OCI-LY1 (cell line): ENCODE measurements at regions not wholly inside any gene's neighbourhood (a gene's known extent, or its start where the extent isn't known, plus 50 kb on each side); places are given as distances from the start of the nearest gene placed in this dataset.

Experiments used
- H2AFZ ChIP-seq: fragments of 200-600 bp; sonication (generic), shearing (Covaris generic); 2 replicates; pipeline ENCODE4 v1.6.0; 2014; ENCODE audit warnings: antibody characterized with exemption, mild to moderate bottlenecking, low read length
- H3F3A ChIP-seq: fragments of 200-600 bp; sonication (generic), shearing (Covaris generic); 2 replicates; pipeline ENCODE4 v1.6.0; 2014; ENCODE audit warnings: mild to moderate bottlenecking, antibody characterized with exemption, low read length, moderate library complexity; ENCODE audit not compliant: insufficient read depth
- H3K27ac ChIP-seq: fragments of 200-600 bp; sonication (generic); 2 replicates; pipeline ENCODE4 v1.5.1; 2014; ENCODE audit warnings: low read length, mixed run types, mild to moderate bottlenecking, low read depth; ENCODE audit not compliant: poor library complexity, severe bottlenecking
- H3K27me3 ChIP-seq: fragments of 200-600 bp; sonication (generic); 2 replicates; pipeline ENCODE4 v1.6.0; 2014; ENCODE audit warnings: antibody characterized with exemption, mild to moderate bottlenecking, low read length, moderate library complexity; ENCODE audit not compliant: insufficient read depth
- H3K36me3 ChIP-seq: fragments of 200-600 bp; sonication (generic); 2 replicates; pipeline ENCODE4 v1.6.1; 2014; ENCODE audit warnings: mild to moderate bottlenecking, antibody characterized with exemption, low read length, moderate library complexity, mixed read lengths; ENCODE audit not compliant: insufficient read depth
- H3K4me1 ChIP-seq: fragments of 200-600 bp; sonication (generic); 2 replicates; pipeline ENCODE4 v1.5.1; 2014; ENCODE audit warnings: mild to moderate bottlenecking, low read length, moderate library complexity; ENCODE audit not compliant: insufficient read depth, severe bottlenecking
- H3K4me2 ChIP-seq: fragments of 200-600 bp; sonication (generic), shearing (Covaris generic); 2 replicates; pipeline ENCODE4 v1.6.1; 2014; ENCODE audit warnings: low read length
- H3K4me3 ChIP-seq: fragments of 200-600 bp; sonication (generic); 2 replicates; pipeline ENCODE4 v1.5.1; 2014; ENCODE audit warnings: low read length, low read depth, mild to moderate bottlenecking, mixed read lengths; ENCODE audit not compliant: poor library complexity, severe bottlenecking
- H3K79me2 ChIP-seq: fragments of 200-600 bp; shearing (Covaris generic); 2 replicates; pipeline ENCODE4 v1.6.1; 2016; ENCODE audit warnings: mixed run types, low read length, mixed read lengths; ENCODE audit not compliant: insufficient read depth
- H3K9ac ChIP-seq: fragments of 200-600 bp; sonication (generic), shearing (Covaris generic); 2 replicates; pipeline ENCODE4 v1.6.1; 2014; ENCODE audit warnings: mild to moderate bottlenecking, low read length, mixed read lengths
- H3K9me2 ChIP-seq: fragments of 200-600 bp; sonication (generic), shearing (Covaris generic); 2 replicates; pipeline ENCODE4 v1.6.1; 2014; ENCODE audit warnings: low read depth, mild to moderate bottlenecking, low read length, mixed read lengths
- H3K9me3 ChIP-seq: fragments of 200-600 bp; shearing (Covaris generic); 2 replicates; pipeline ENCODE4 v1.6.1; 2014; ENCODE audit warnings: low read length, mixed read lengths
- H4K20me1 ChIP-seq: fragments of 200-600 bp; sonication (generic), shearing (Covaris generic); 2 replicates; pipeline ENCODE4 v1.6.0; 2016; ENCODE audit warnings: mild to moderate bottlenecking, low read length; ENCODE audit not compliant: insufficient read depth
- CTCF ChIP-seq: fragments of 200-600 bp; sonication (generic), shearing (Covaris generic); IDR thresholded peaks from 2 replicates; pipeline ENCODE4 v1.5.1; 2017; ENCODE audit warnings: mild to moderate bottlenecking, antibody characterized with exemption, low read length, moderate library complexity, mixed read lengths
- EZH2 ChIP-seq: fragments of 200-600 bp; sonication (generic), shearing (Covaris generic); IDR thresholded peaks from 2 replicates; pipeline ENCODE4 v1.8.0; 2017; ENCODE audit warnings: borderline replicate concordance, mixed run types, mild to moderate bottlenecking, antibody characterized with exemption, low read length, moderate library complexity, mixed read lengths

- Histone ChIP-seq H3K9ac (no peak overlapping the region), H4K20me1 (no peaks in the 10 kb centered on the region), H3K79me2 (no peaks in the 10 kb centered on the region), H3K4me2 (no peak overlapping the region), H3K27ac (no peak overlapping the region), H3K9me3 (no peaks in the 10 kb centered on the region), H3F3A (no peaks in the 10 kb centered on the region), H3K4me3 (no peak overlapping the region), H3K27me3 (no peaks in the 10 kb centered on the region), H3K4me1 (no peaks in the 10 kb centered on the region), H3K9me2 (no peaks in the 10 kb centered on the region), H3K36me3 (no peaks in the 10 kb centered on the region), H2AFZ (no peak overlapping the region)
- TF ChIP-seq EZH2 = no peak
- TF ChIP-seq CTCF = no peak
These were observed 85.7 kb upstream of the CDH4 start for GRCh38 chr20:61166324-61166723.

GRCh38 chr20:61168605-61169004 is 83.5 kb upstream of the CDH4 start:
- Histone ChIP-seq H3K4me3 (no peak overlapping the region), H3K27ac (no peak overlapping the region), H3K9me3 (no peaks in the 10 kb centered on the region), H3K4me2 (no peak overlapping the region), H3K4me1 (no peaks in the 10 kb centered on the region), H3K27me3 (no peaks in the 10 kb centered on the region), H2AFZ (no peak overlapping the region), H3K36me3 (no peaks in the 10 kb centered on the region), H3K79me2 (no peaks in the 10 kb centered on the region), H4K20me1 (no peaks in the 10 kb centered on the region), H3F3A (no peaks in the 10 kb centered on the region), H3K9me2 (no peaks in the 10 kb centered on the region), H3K9ac (no peak overlapping the region)
- TF ChIP-seq EZH2 = no peak
- no peak for TF ChIP-seq CTCF

- Histone ChIP-seq H4K20me1 (no peaks in the 10 kb centered on the region), H3K4me2 (no peak overlapping the region), H3K9me3 (no peaks in the 10 kb centered on the region), H3K4me3 (no peak overlapping the region), H3K79me2 (no peaks in the 10 kb centered on the region), H3K9me2 (no peaks in the 10 kb centered on the region), H3K36me3 (no peaks in the 10 kb centered on the region), H3K27ac (no peak overlapping the region), H3K27me3 (no peaks in the 10 kb centered on the region), H3K4me1 (no peaks in the 10 kb centered on the region), H3F3A (no peaks in the 10 kb centered on the region), H3K9ac (no peak overlapping the region), H2AFZ (no peak overlapping the region)
- TF ChIP-seq EZH2 = no peak
- TF ChIP-seq CTCF = no peak
These were observed 82.2 kb upstream of the CDH4 start for GRCh38 chr20:61169874-61170273.
